HG02571 (cell line): ENCODE measurements at regions not wholly inside any gene's neighbourhood (a gene's known extent, or its start where the extent isn't known, plus 50 kb on each side); places are given as distances from the start of the nearest gene placed in this dataset.

Experiments
- ATAC-seq: cut with Tn5 transposase; IDR thresholded peaks from one replicate; pipeline ENCODE4 v1.9.1; 2021; ENCODE audit warnings: mild to moderate bottlenecking, moderate library complexity; ENCODE audit not compliant: unreplicated experiment

GRCh38 chr13:55402870-55403269, 1737.8 kb upstream of the PRR20A start:
- ATAC-seq = no peak

DNA sequence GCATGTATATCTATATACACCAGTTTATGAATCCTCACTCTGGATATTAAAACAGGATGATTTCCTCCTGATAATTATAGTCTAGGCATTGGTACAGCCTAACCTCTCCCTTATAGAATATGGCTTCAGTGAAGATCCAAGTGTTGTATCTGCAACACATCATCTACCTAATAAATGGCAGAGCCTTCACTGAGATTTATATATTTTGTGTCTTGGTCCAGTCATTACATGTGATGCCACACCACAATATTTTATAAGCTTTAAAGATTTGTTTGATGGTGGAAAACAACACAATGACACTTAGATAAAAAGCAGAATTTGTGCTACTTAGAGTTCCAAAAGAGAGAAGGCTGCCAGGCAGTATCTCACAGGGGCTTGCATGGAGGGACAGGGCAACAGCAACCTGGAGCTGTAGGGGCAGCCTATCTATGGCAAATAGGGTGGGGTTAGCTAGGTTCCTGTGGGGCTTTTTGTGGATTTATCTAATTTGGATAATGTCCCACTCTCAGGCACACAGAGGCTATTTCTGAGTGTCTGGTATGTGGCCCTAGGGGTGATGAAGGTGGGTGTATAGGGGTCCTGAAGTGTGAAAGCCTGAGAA, 1736.7 kb upstream of the PRR20A start:
- no peak for ATAC-seq

GRCh38 chr13:55410398-55411330, 1730.1 kb upstream of the PRR20A start:
- ATAC-seq = no peak

- ATAC-seq = no peak
Observed at GRCh38 chr13:55418095-55418494, 1722.6 kb upstream of the PRR20A start.

DNA sequence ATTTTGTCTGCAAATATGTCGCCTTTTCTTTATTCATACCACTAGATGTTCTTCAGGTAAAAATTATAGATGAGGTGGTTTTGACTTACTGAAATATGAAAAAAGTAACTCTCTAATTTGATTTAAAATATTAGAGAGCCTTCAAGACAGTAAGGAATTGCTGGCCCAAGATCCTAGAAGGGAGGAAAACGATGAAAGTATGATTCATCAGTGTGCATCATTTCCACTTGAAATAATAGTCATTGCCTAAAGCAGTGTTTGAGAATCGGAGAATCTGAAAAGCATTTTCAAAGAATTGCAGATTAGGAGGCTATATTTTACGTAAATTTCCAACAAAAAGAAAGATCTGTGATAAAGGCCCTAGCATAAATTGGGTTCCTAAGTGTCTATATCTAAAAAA, 1707.9 kb upstream of the PRR20A start:
- no peak for ATAC-seq

DNA sequence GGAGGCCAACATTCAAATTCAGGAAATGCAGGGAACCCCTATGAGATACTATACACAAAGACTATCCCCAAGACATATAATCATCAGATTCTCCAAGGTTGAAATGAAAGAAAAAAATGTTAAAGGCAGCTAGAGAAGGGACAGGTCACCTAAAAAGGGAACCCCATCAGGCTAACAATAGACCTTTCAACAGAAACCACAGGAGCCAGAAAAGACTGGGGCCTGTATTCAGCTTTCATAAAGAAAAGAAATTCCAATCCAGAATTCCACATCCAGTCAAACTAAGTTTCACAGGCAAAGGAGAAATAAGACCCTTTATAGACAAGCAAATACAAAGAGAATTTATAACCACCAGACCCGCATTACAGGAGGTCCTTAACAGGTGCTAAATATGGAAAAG, 1703.6 kb upstream of the PRR20A start:
- no peak for ATAC-seq

DNA sequence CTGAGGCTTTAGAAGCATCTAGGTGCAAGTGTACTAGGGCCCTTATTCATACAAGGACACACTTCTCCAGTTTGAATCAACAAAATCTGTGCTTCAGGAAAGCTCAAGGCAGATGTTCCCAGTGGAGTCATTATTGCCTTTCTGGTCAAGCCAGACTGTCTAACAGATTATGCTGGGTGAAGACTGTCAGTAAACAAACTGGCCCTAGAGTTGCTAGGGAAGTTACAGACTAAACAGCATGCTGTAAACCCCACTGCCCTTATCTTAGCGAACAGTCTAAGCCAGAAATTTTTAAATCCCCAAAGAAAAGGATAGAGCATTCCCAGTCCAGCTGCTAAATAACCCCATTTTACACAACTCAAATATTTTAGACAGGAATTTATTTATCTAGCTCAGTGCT, 1701.3 kb upstream of the PRR20A start:
- no peak for ATAC-seq

DNA sequence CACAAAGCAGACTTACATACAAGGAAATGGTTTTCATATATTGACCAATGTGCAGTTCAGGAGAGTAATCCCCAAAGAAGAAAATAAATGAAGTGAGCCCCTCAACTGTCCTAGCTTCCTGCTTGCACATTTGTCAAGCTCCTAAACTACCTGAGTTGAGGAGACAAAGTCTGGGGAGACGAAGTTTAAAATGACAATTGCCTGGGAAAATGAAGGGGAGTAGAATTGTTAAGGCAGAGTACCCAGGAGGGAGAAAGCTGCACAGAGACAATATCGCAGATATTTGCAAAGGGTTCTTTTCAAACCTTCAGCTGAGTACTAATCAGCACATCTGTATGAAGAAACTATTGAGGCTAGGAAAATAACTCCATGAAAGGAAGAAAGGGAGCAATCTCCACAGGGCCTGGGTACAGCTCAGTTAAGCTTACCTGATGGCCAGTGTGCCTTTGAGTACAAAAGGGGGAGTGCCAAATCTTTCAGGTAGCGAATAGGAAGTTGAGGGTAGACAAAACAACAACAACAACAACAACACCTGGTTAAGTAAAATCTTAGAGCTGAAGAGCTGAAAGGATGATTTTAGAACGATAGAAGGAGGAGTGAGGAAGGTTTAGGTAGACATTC, 1700.1 kb upstream of the PRR20A start:
- ATAC-seq = no peak

GRCh38 chr13:55464222-55464621, 1676.5 kb upstream of the PRR20A start:
- ATAC-seq = no peak

- ATAC-seq = no peak
Observed at GRCh38 chr13:55467476-55467875, 1673.2 kb upstream of the PRR20A start.

DNA sequence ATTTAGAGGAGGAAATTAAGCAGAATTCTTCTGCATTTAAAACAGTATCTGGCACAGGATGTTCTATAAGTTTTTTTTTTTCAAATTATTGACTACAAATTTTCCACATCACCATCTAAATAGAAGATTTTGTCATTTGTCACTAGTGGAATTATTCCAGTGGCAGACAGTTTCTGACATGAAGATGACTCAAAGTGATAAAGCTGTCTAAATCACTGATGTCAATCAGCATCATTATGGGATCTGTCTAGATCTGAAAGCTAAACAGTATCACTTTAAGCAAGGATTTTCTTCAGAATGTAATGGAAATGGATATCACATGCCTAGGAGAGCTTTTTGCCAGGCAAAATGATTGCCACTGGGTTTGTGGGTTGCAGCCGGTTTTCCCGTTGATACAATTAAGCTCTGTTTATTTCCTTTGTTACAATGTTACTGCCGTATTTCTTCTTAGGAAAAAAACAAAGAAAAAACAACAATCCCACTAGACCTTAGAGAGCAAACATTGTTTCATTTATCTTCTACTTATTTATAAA, 1657.0 kb upstream of the PRR20A start:
- no peak for ATAC-seq

DNA sequence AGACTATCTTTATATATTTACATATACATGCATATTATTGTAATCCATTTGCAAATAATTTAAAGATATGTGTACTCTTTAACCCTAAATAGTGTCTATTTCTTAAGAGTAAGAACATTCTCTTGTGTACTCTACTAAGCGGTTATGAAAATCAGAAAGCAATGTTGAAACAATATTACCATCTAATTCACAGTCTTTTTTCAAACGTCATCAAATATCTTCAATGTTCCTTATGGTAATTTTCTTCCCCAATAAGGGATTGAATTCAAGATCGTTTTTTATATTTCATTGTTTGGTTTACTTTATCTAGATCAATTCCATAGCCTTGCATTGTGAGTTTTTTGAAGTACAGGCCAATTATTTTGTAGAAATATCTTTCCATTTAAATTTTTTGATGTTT, 1647.4 kb upstream of the PRR20A start:
- ATAC-seq = no peak

GRCh38 chr13:55497486-55497885, 1643.2 kb upstream of the PRR20A start:
- no peak for ATAC-seq

- ATAC-seq = no peak
Observed at GRCh38 chr13:55500694-55501093, 1640.0 kb upstream of the PRR20A start.

DNA sequence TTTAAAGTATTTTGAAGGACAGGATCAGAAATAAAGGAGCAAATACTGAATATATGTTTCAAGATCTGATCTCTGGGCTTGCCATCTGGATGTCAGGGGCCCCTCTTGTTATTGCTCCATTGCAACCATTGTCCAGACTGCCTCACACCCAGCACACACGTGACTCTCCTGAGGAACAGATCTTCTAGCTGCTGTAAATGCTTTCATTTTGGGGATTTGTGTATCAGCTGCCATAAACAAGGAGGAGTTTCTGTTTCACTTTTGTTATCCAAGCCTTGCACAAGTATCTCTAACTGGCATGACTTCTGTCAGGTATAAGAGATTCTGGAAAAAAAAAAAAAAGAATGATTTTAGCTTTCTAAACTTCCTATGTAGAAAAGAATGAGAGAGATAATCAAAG, 1624.1 kb upstream of the PRR20A start:
- no peak for ATAC-seq

DNA sequence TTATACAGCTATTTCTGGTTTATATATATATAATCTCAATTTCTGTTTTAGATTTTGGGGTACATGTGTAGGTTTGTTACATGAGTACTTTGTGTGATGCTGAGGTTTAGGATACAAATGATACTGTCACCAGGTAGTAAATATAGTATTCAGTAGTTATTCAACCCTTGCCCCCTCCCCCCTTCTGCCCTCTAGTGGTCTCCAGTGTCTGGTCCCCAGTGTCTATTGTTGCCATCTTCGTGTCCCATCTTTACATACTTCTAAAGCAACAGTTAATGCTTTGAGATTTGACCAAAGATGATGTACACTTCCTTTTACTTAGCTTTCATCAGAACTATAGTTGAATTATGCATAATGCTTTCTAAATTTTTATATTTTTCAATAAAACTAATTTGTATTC, 1623.4 kb upstream of the PRR20A start:
- ATAC-seq = no peak

DNA sequence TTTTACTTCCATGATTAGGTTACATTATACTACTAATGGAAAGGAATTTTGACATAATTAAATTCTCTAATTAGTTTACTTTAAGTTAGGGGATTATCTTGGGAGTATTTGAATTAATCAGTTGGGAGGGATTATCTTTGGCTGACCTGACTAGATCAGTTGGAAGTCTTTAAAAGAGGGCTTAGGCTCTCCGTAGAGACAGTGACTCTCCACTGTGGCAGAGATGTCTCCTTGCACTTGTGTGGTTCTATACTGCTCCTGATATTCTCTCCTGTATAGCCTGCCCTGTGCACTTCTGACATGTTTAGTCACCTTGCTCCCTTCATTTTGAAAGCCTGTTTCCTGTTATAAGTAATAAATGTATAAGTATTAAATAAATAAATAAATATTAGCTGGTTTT, 1612.3 kb upstream of the PRR20A start:
- ATAC-seq = no peak

DNA sequence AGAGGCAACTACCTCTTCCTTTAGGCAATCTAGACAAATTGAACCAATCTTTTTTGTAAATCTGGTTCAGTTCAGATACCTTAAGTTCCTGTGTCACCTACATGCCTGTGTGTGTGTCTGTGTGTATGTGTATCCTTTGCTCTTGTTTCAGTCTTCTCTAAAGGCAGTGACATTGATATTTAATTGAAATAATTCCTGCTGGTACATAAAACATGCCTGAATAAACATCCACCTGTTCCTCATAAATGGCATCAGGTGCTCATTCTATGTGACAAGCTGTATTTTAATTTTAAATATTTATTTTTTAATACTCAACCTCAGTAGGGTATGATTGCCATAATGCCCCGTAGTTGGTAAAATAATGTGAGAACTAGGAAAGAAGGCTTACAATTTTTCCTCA, 1606.4 kb upstream of the PRR20A start:
- no peak for ATAC-seq

- ATAC-seq = no peak
Observed at GRCh38 chr13:55538424-55538823, 1602.3 kb upstream of the PRR20A start.

- ATAC-seq = no peak
Observed at GRCh38 chr13:55543053-55543452, 1597.7 kb upstream of the PRR20A start.

GRCh38 chr13:55550624-55551023, 1590.1 kb upstream of the PRR20A start:
- no peak for ATAC-seq

DNA sequence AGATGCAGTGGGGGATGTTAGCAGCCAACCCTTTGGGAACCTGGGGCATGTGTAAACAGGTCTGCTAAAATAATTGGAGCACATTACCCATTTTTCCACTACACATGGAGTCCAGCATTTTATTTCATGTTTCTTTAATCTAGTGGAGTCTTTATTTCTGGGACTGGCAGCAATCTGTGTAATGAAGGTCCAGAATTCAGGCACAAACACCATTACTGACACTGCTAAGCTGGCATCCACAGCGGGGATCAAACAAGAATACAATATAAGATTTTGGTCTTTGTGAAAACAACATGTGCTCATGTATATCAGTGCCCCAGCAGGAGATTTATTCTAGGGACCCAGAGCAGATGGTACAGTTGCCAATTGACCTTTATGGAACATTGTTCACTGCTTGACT, 1587.0 kb upstream of the PRR20A start:
- ATAC-seq = no peak
